Fibroblast of lung (primary cell): ENCODE measurements at regions not wholly inside any gene's neighbourhood (a gene's known extent, or its start where the extent isn't known, plus 50 kb on each side); places are given as distances from the start of the nearest gene placed in this dataset.

Experiments used
- DNase-seq, 2 donors: peaks; one replicate each; pipeline versions ENCODE4 v3.0.0 to v3.0.0-alpha.2; 2010; ENCODE audit warnings: low read depth in 2 of 2
- H2AFZ ChIP-seq: 2 replicates; pipeline ENCODE4 v1.5.1; 2012; ENCODE audit warnings: low read length, control low read depth, inconsistent platforms
- H3K27ac ChIP-seq: 2 replicates; pipeline ENCODE4 v1.5.1; 2011; ENCODE audit warnings: low read length, control low read depth; ENCODE audit not compliant: insufficient read depth
- H3K27me3 ChIP-seq: 2 replicates; pipeline ENCODE4 v1.5.1; 2011; ENCODE audit warnings: mild to moderate bottlenecking, low read length; ENCODE audit not compliant: control insufficient read depth, insufficient read depth
- H3K36me3 ChIP-seq: 2 replicates; pipeline ENCODE4 v1.5.1; 2011; ENCODE audit warnings: low read length; ENCODE audit not compliant: control insufficient read depth, insufficient read depth
- H3K4me1 ChIP-seq: 2 replicates; pipeline ENCODE4 v1.5.1; 2011; ENCODE audit warnings: low read length; ENCODE audit not compliant: control insufficient read depth, insufficient read depth; ENCODE audit errors: extremely low read depth
- H3K4me2 ChIP-seq: 2 replicates; pipeline ENCODE4 v1.5.1; 2011; ENCODE audit warnings: low read length, control low read depth; ENCODE audit not compliant: insufficient read depth; ENCODE audit errors: extremely low read depth
- H3K4me3 ChIP-seq, 4 experiments: fragments of 200-600 bp in 1 of 4; sonication (generic) in 1 of 4; replicated peaks in 1 of 4; 2 replicates each; pipeline ENCODE4 v1.5.1; 2011 to 2016; ENCODE audit warnings: low read length in 4 of 4, low read depth in 3 of 4, mild to moderate bottlenecking in 3 of 4, control low read depth in 2 of 4, inconsistent platforms in 1 of 4, mixed read lengths in 1 of 4; ENCODE audit not compliant: insufficient read depth in 1 of 4; ENCODE audit errors: control extremely low read depth in 1 of 4
- H3K79me2 ChIP-seq: 2 replicates; pipeline ENCODE4 v1.5.1; 2012; ENCODE audit warnings: mild to moderate bottlenecking, low read length, inconsistent platforms; ENCODE audit not compliant: control insufficient read depth, insufficient read depth
- H3K9ac ChIP-seq: 2 replicates; pipeline ENCODE4 v1.5.1; 2011; ENCODE audit warnings: mild to moderate bottlenecking, low read length, control low read depth; ENCODE audit not compliant: insufficient read depth
- H3K9me3 ChIP-seq: 2 replicates; pipeline ENCODE4 v1.5.1; 2012; ENCODE audit warnings: low read depth, low read length; ENCODE audit not compliant: control insufficient read depth, insufficient read depth
- H4K20me1 ChIP-seq: 2 replicates; pipeline ENCODE4 v1.5.1; 2011; ENCODE audit warnings: low read length; ENCODE audit not compliant: control insufficient read depth, insufficient read depth; ENCODE audit errors: extremely low read depth
- CTCF ChIP-seq, 2 donors: IDR thresholded peaks in 1 of 2; conservative IDR thresholded peaks in 1 of 2; 1 replicate in 1 of 2; 2 replicates in 1 of 2; pipeline ENCODE4 v1.5.1; 2011 to 2012; ENCODE audit warnings: low read length in 2 of 2, control low read depth in 1 of 2, inconsistent platforms in 1 of 2, low read depth in 1 of 2, mild to moderate bottlenecking in 1 of 2
- EZH2 ChIP-seq: IDR thresholded peaks from 2 replicates; pipeline ENCODE4 v1.5.1; 2012; ENCODE audit warnings: low read length, control low read depth, mild to moderate bottlenecking; ENCODE audit errors: missing control alignments

- Histone ChIP-seq H3K27me3 (no peaks in the 10 kb centered on the region), H3K4me2 (no peak overlapping the region), H4K20me1 (no peaks in the 10 kb centered on the region), H3K36me3 (no peaks in the 10 kb centered on the region), H3K9me3 (no peaks in the 10 kb centered on the region), H3K9ac (no peak overlapping the region), H2AFZ (no peak overlapping the region), H3K4me3 (no peak overlapping the region), H3K4me1 (no peaks in the 10 kb centered on the region), H3K79me2 (no peaks in the 10 kb centered on the region), H3K27ac (no peak overlapping the region)
- DNase-seq: no peak
- no peak for TF ChIP-seq CTCF (conservative IDR thresholded peaks at IDR 0.05 in 1 of 2, IDR thresholded peaks at IDR 0.05 in 1 of 2; ENCODE audit: low read depth in 1 of 2, low read length in 2 of 2)
- TF ChIP-seq EZH2: no peak
These were observed 203.5 kb downstream of the PPP1R3A start for GRCh38 chr7:113715262-113715661.

GRCh38 chr7:113710310-113711096, 208.3 kb downstream of the PPP1R3A start:
- H3K36me3 ChIP-seq: no peaks in the 10 kb centered on the region
- H3K27ac ChIP-seq: no peak overlapping the region
- H3K4me1 ChIP-seq: no peaks in the 10 kb centered on the region
- no peak overlapping the region for H2AFZ ChIP-seq
- no peaks in the 10 kb centered on the region for H4K20me1 ChIP-seq
- no peak overlapping the region for H3K4me3 ChIP-seq
- peak; percentile 84 to 89 for DNase-seq
- no peak overlapping the region for H3K4me2 ChIP-seq
- TF ChIP-seq CTCF (conservative IDR thresholded peaks at IDR 0.05 in 1 of 2, IDR thresholded peaks at IDR 0.05 in 1 of 2; ENCODE audit: low read depth in 1 of 2, low read length in 2 of 2) (peak; percentile 99 to 100), EZH2 (no peak)
- no peak overlapping the region for H3K9ac ChIP-seq
- no peaks in the 10 kb centered on the region for H3K79me2 ChIP-seq
- H3K9me3 ChIP-seq: no peaks in the 10 kb centered on the region
- no peaks in the 10 kb centered on the region for H3K27me3 ChIP-seq

- H3K27ac ChIP-seq: no peak overlapping the region
- H3K4me3 ChIP-seq: no peak overlapping the region
- no peak overlapping the region for H2AFZ ChIP-seq
- no peaks in the 10 kb centered on the region for H3K36me3 ChIP-seq
- no peaks in the 10 kb centered on the region for H3K9me3 ChIP-seq
- H4K20me1 ChIP-seq: no peaks in the 10 kb centered on the region
- H3K79me2 ChIP-seq: no peaks in the 10 kb centered on the region
- H3K4me2 ChIP-seq: no peak overlapping the region
- no peak for TF ChIP-seq CTCF (conservative IDR thresholded peaks at IDR 0.05 in 1 of 2, IDR thresholded peaks at IDR 0.05 in 1 of 2; ENCODE audit: low read depth in 1 of 2, low read length in 2 of 2)
- TF ChIP-seq EZH2: no peak
- H3K4me1 ChIP-seq: no peaks in the 10 kb centered on the region
- DNase-seq: peak in 1 of 2 donors; percentile 43
- no peak overlapping the region for H3K9ac ChIP-seq
- no peaks in the 10 kb centered on the region for H3K27me3 ChIP-seq
These were observed 213.4 kb downstream of the PPP1R3A start for GRCh38 chr7:113705439-113705838.
